HEK293 (cell line): ENCODE measurements at regions not wholly inside any gene's neighbourhood (a gene's known extent, or its start where the extent isn't known, plus 50 kb on each side); places are given as distances from the start of the nearest gene placed in this dataset.

Experiments used
- CTCF ChIA-PET: fragments of 350-600 bp; formaldehyde crosslinking; extraction: SDS; loops from one replicate; lab custom pipeline; 2021; ENCODE audit warnings: antibody characterized with exemption; lab: Yijun Ruan, JAX
- POLR2A ChIA-PET: fragments of 300-600 bp; formaldehyde crosslinking; extraction: SDS; loops from one replicate; lab custom pipeline; 2020; ENCODE audit warnings: antibody characterized with exemption, inconsistent platforms; lab: Yijun Ruan, JAX
- H3K27ac ChIP-seq: fragments of 200-500 bp; sonication (Bioruptor generic); 2 replicates; pipeline ENCODE4 v1.5.1; 2014; ENCODE audit warnings: low read depth, low read length, control low read depth, inconsistent platforms; ENCODE audit errors: extremely low read depth
- H3K36me3 ChIP-seq, 2 experiments: fragments of 200-500 bp in 1 of 2; sonication (Bioruptor generic) in 1 of 2; 1 replicate in 1 of 2; 2 replicates in 1 of 2; pipeline ENCODE4 v1.5.1; 2014 to 2017; ENCODE audit warnings: inconsistent platforms in 2 of 2, low read length in 2 of 2; ENCODE audit not compliant: control insufficient read depth in 2 of 2, insufficient read depth in 1 of 2
- H3K4me1 ChIP-seq: fragments of 200-500 bp; sonication (Bioruptor generic); 2 replicates; pipeline ENCODE4 v1.5.1; 2014; ENCODE audit warnings: mild to moderate bottlenecking, low read length, inconsistent platforms; ENCODE audit not compliant: control insufficient read depth, insufficient read depth
- H3K4me3 ChIP-seq: 2 replicates; pipeline ENCODE4 v1.5.1; 2011; ENCODE audit warnings: low read depth, mild to moderate bottlenecking, control low read depth, low read length, moderate library complexity
- H3K9me3 ChIP-seq: fragments of 200-500 bp; sonication (Bioruptor generic); 2 replicates; pipeline ENCODE4 v1.5.1; 2014; ENCODE audit warnings: low read depth, low read length, inconsistent platforms; ENCODE audit not compliant: control insufficient read depth, insufficient read depth
- GFI1B ChIP-seq: fragments of 450-650 bp; formaldehyde crosslinking; IDR thresholded peaks from 2 replicates; pipeline ENCODE4 v1.5.1; 2016; ENCODE audit warnings: missing biosample characterization, missing genetic modification characterization
- KLF16 ChIP-seq: fragments of 450-650 bp; formaldehyde crosslinking; IDR thresholded peaks from 2 replicates; pipeline ENCODE4 v1.5.1; 2017; ENCODE audit warnings: missing biosample characterization, missing genetic modification characterization
- MZF1 ChIP-seq: fragments of 450-650 bp; formaldehyde crosslinking; IDR thresholded peaks from 2 replicates; pipeline ENCODE4 v1.5.1; 2017; ENCODE audit warnings: missing biosample characterization, missing genetic modification characterization, borderline replicate concordance
- PRDM4 ChIP-seq: fragments of 450-650 bp; formaldehyde crosslinking; IDR thresholded peaks from 2 replicates; pipeline ENCODE4 v1.5.1; 2017; ENCODE audit warnings: missing biosample characterization, missing genetic modification characterization
- SALL2 ChIP-seq: fragments of 450-650 bp; formaldehyde crosslinking; IDR thresholded peaks from 2 replicates; pipeline ENCODE4 v1.5.0; 2017; ENCODE audit warnings: missing biosample characterization, mild to moderate bottlenecking, missing genetic modification characterization, borderline replicate concordance
- ZBTB1 ChIP-seq: fragments of 450-650 bp; formaldehyde crosslinking; IDR thresholded peaks from 2 replicates; pipeline ENCODE4 v1.5.1; 2016; ENCODE audit warnings: missing biosample characterization, missing genetic modification characterization
- ZFP3 ChIP-seq: fragments of 450-650 bp; formaldehyde crosslinking; IDR thresholded peaks from 2 replicates; pipeline ENCODE4 v1.5.1; 2016; ENCODE audit warnings: low read depth, missing biosample characterization, missing genetic modification characterization
- ZNF19 ChIP-seq: fragments of 450-650 bp; formaldehyde crosslinking; IDR thresholded peaks from 2 replicates; pipeline ENCODE4; 2016; ENCODE audit warnings: missing biosample characterization, missing genetic modification characterization, low read depth
- ZNF214 ChIP-seq: fragments of 450-650 bp; formaldehyde crosslinking; IDR thresholded peaks from 2 replicates; pipeline ENCODE4 v1.5.1; 2017; ENCODE audit warnings: missing biosample characterization, mild to moderate bottlenecking, missing genetic modification characterization, borderline replicate concordance
- ZNF292 ChIP-seq: fragments of 450-650 bp; formaldehyde crosslinking; IDR thresholded peaks from 2 replicates; pipeline ENCODE4 v1.5.1; 2016; ENCODE audit warnings: low read depth, missing biosample characterization, missing genetic modification characterization, borderline replicate concordance
- ZNF324 ChIP-seq: fragments of 450-650 bp; formaldehyde crosslinking; IDR thresholded peaks from 2 replicates; pipeline ENCODE4 v1.5.1; 2016; ENCODE audit warnings: missing biosample characterization, missing genetic modification characterization
- ZNF416 ChIP-seq: fragments of 450-650 bp; formaldehyde crosslinking; IDR thresholded peaks from 2 replicates; pipeline ENCODE4 v1.5.1; 2016; ENCODE audit warnings: missing biosample characterization, missing genetic modification characterization
- ZNF501 ChIP-seq: fragments of 450-650 bp; formaldehyde crosslinking; IDR thresholded peaks from 2 replicates; pipeline ENCODE4 v1.5.1; 2016; ENCODE audit warnings: missing biosample characterization, missing genetic modification characterization
- ZNF621 ChIP-seq: fragments of 450-650 bp; formaldehyde crosslinking; IDR thresholded peaks from 2 replicates; pipeline ENCODE4 v1.5.1; 2017; ENCODE audit warnings: missing biosample characterization, missing genetic modification characterization
- ZNF660 ChIP-seq: fragments of 450-650 bp; IDR thresholded peaks from 2 replicates; pipeline ENCODE4 v1.5.1; 2018; ENCODE audit warnings: missing biosample characterization, mild to moderate bottlenecking, missing genetic modification characterization
- ZNF747 ChIP-seq: fragments of 450-650 bp; formaldehyde crosslinking; IDR thresholded peaks from 2 replicates; pipeline ENCODE4 v1.5.1; 2016; ENCODE audit warnings: missing biosample characterization, missing genetic modification characterization
- ZNF792 ChIP-seq: fragments of 450-650 bp; formaldehyde crosslinking; IDR thresholded peaks from 2 replicates; pipeline ENCODE4 v1.5.1; 2016; ENCODE audit warnings: missing biosample characterization, missing genetic modification characterization
- TF ChIP-seq, protein P1 (sequence below): fragments of 450-650 bp; formaldehyde crosslinking; IDR thresholded peaks from 2 replicates; pipeline ENCODE4 v1.5.1; 2016; ENCODE audit warnings: missing biosample characterization, missing genetic modification characterization
- TF ChIP-seq, protein P2 (sequence below): fragments of 450-650 bp; formaldehyde crosslinking; IDR thresholded peaks from 2 replicates; pipeline ENCODE4 v1.5.1; 2016; ENCODE audit warnings: missing biosample characterization, missing genetic modification characterization
- TF ChIP-seq, protein P3 (sequence below): fragments of 450-650 bp; formaldehyde crosslinking; IDR thresholded peaks from 2 replicates; pipeline ENCODE4 v1.5.1; 2017; ENCODE audit warnings: missing biosample characterization, missing genetic modification characterization

DNA sequence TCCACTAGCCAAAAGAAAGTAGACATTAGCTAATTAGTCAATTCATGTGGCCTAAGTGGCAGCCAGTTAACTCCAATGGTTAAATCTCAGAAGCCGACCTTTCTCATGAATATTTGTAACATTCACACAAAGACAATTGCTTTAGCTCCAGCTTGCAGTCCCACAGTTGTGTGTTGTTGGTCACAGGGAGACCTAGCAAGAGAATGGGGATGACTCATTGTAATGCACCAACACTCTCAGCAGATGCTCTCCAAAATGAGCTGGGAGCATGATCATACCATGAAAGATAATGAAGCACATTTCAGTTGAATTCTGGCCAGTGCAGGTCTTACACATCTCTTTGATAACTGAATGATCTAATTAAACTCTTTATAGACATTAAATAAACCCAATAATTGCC lies 160.4 kb downstream of the HLX start (continued):
- TF ChIP-seq ZNF501 (tag by site-specific recombination): no peak
- TF ChIP-seq GFI1B: no peak
- TF ChIP-seq MZF1: no peak
- TF ChIP-seq ZNF747 (tag by site-specific recombination): no peak
- no peak for TF ChIP-seq PRDM4 (tag by site-specific recombination)
- no peak for TF ChIP-seq ZFP3 (tag by site-specific recombination)

DNA sequence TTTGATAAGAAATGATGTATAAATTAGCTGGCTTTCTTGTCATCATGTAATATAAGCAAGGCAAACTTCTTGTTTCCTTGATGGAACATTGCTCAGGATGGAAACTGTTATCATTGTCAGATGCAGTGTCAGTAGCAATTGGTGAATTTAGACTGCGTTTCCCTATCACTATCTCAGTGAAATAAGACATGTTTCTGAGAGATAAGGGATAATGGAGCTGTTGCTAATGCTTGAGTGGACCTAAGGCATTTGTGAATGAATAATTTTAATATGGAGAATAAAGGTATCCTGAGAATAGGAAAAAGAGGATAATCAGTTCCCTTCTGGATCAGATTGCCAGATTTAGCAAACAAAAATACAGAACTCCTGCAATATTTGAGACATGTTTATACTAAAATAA lies 160.9 kb downstream of the HLX start:
- no peaks in the 10 kb centered on the region for H3K4me1 ChIP-seq
- no peaks in the 10 kb centered on the region for H3K9me3 ChIP-seq
- no peaks in the 10 kb centered on the region for H3K36me3 ChIP-seq
- TF ChIP-seq ZNF792 (tag by site-specific recombination): no peak
- TF ChIP-seq ZNF660 (tag by site-specific recombination): no peak
- TF ChIP-seq ZNF621 (tag by site-specific recombination): no peak
- TF ChIP-seq MZF1: no peak
- TF ChIP-seq ZNF292 (tag by site-specific recombination): no peak
- no peak for TF ChIP-seq ZNF324
- no peak for TF ChIP-seq SALL2 (tag by site-specific recombination)
- TF ChIP-seq ZNF214 (tag by site-specific recombination): no peak
- TF ChIP-seq ZNF416: no peak
- TF ChIP-seq, protein P1, sequence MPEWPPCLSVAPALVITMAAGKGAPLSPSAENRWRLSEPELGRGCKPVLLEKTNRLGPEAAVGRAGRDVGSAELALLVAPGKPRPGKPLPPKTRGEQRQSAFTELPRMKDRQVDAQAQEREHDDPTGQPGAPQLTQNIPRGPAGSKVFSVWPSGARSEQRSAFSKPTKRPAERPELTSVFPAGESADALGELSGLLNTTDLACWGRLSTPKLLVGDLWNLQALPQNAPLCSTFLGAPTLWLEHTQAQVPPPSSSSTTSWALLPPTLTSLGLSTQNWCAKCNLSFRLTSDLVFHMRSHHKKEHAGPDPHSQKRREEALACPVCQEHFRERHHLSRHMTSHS (tag by site-specific recombination): no peak
- no peak for TF ChIP-seq ZBTB1 (tag by site-specific recombination)
- no peak for TF ChIP-seq ZNF19 (tag by site-specific recombination)
- no peak for TF ChIP-seq KLF16 (tag by site-specific recombination)
- TF ChIP-seq, protein P2, sequence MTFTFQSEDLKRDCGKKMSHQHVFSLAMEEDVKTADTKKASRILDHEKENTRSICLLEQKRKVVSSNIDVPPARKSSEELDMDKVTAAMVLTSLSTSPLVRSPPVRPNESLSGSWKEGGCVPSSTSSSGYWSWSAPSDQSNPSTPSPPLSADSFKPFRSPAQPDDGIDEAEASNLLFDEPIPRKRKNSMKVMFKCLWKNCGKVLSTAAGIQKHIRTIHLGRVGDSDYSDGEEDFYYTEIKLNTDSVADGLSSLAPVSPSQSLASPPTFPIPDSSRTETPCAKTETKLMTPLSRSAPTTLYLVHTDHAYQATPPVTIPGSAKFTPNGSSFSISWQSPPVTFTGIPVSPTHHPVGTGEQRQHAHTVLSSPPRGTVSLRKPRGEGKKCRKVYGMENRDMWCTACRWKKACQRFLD: no peak
- TF ChIP-seq, protein P3, sequence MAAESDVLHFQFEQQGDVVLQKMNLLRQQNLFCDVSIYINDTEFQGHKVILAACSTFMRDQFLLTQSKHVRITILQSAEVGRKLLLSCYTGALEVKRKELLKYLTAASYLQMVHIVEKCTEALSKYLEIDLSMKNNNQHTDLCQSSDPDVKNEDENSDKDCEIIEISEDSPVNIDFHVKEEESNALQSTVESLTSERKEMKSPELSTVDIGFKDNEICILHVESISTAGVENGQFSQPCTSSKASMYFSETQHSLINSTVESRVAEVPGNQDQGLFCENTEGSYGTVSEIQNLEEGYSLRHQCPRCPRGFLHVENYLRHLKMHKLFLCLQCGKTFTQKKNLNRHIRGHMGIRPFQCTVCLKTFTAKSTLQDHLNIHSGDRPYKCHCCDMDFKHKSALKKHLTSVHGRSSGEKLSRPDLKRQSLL: no peak
- CTCF ChIA-PET: interaction anchor here (0.6 kb wide), 1 partner anchor 168 kb away, joined by 3 read pairs; no protein-coding TSS in a partner anchor
- no peak overlapping the region for H3K27ac ChIP-seq
- POLR2A ChIA-PET: no interaction called here
- H3K4me3 ChIP-seq: no peak overlapping the region
